ENCODE measurements at regions not wholly inside any gene's neighbourhood (a gene's known extent, or its start where the extent isn't known, plus 50 kb on each side); places are given as distances from the start of the nearest gene placed in this dataset.

GRCh38 chr17:74145756-74146155 is 57.7 kb upstream of the RPL38 start:
- Histone ChIP-seq H3K4me3 (ENCODE audit: low read length) (no peak overlapping the region), H3K27me3 (ENCODE audit: insufficient read depth, low read depth, low read length) (no peaks in the 10 kb centered on the region), H3K36me3 (ENCODE audit: insufficient read depth, low read length) (no peaks in the 10 kb centered on the region), H3F3A (ENCODE audit: insufficient read depth, low read length, poor library complexity, severe bottlenecking) (no peaks in the 10 kb centered on the region), H2AFZ (ENCODE audit: low read depth, low read length) (no peak overlapping the region), H3K27ac (ENCODE audit: low read length) (no peak overlapping the region), H3K4me2 (ENCODE audit: low read length) (no peak overlapping the region), H3K79me2 (replicated peaks; ENCODE audit: insufficient read depth, low read length) (no peaks in the 10 kb centered on the region), H3K9me3 (ENCODE audit: low read length) (peaks cover 9% of the 10 kb centered on the region), H4K20me1 (ENCODE audit: insufficient read depth) (no peaks in the 10 kb centered on the region), H3K9me2 (ENCODE audit: insufficient read depth, low read length) (no peaks in the 10 kb centered on the region), H3K9ac (ENCODE audit: low read length) (no peak overlapping the region)
- TF ChIP-seq RAD21 (conservative IDR thresholded peaks at IDR 0.05) (no peak), REST (IDR thresholded peaks at IDR 0.05; ENCODE audit: borderline replicate concordance) (no peak), POLR2AphosphoS5 (IDR thresholded peaks at IDR 0.05) (no peak), MXI1 (conservative IDR thresholded peaks at IDR 0.05; ENCODE audit: poor library complexity, severe bottlenecking) (no peak), EZH2 (IDR thresholded peaks at IDR 0.05; ENCODE audit: borderline replicate concordance, insufficient read depth, low read length, poor library complexity, severe bottlenecking) (no peak), SMC3 (conservative IDR thresholded peaks at IDR 0.05; ENCODE audit: poor library complexity) (no peak), TAF1 (IDR thresholded peaks at IDR 0.05; ENCODE audit: low read depth) (no peak), EP300 (conservative IDR thresholded peaks at IDR 0.05; ENCODE audit: poor library complexity, severe bottlenecking) (no peak), CTCF (IDR thresholded peaks at IDR 0.05; ENCODE audit: poor library complexity, severe bottlenecking) (no peak)

GRCh38 chr17:74146196-74146595 is 57.3 kb upstream of the RPL38 start:
- Histone ChIP-seq H4K20me1 (ENCODE audit: insufficient read depth) (no peaks in the 10 kb centered on the region), H3K9me2 (ENCODE audit: insufficient read depth, low read length) (no peaks in the 10 kb centered on the region), H3K27ac (ENCODE audit: low read length) (no peak overlapping the region), H3K9me3 (ENCODE audit: low read length) (peaks cover 8% of the 10 kb centered on the region), H3K9ac (ENCODE audit: low read length) (no peak overlapping the region), H3K4me3 (ENCODE audit: low read length) (no peak overlapping the region), H3K4me2 (ENCODE audit: low read length) (no peak overlapping the region), H3K79me2 (replicated peaks; ENCODE audit: insufficient read depth, low read length) (no peaks in the 10 kb centered on the region), H3F3A (ENCODE audit: insufficient read depth, low read length, poor library complexity, severe bottlenecking) (no peaks in the 10 kb centered on the region), H3K27me3 (ENCODE audit: insufficient read depth, low read depth, low read length) (no peaks in the 10 kb centered on the region), H2AFZ (ENCODE audit: low read depth, low read length) (no peak overlapping the region), H3K36me3 (ENCODE audit: insufficient read depth, low read length) (no peaks in the 10 kb centered on the region)
- no peak for TF ChIP-seq EP300 (conservative IDR thresholded peaks at IDR 0.05; ENCODE audit: poor library complexity, severe bottlenecking)
- TF ChIP-seq RAD21 (conservative IDR thresholded peaks at IDR 0.05) = no peak
- TF ChIP-seq EZH2 (IDR thresholded peaks at IDR 0.05; ENCODE audit: borderline replicate concordance, insufficient read depth, low read length, poor library complexity, severe bottlenecking) = no peak
- TF ChIP-seq TAF1 (IDR thresholded peaks at IDR 0.05; ENCODE audit: low read depth) = no peak
- no peak for TF ChIP-seq REST (IDR thresholded peaks at IDR 0.05; ENCODE audit: borderline replicate concordance)
- no peak for TF ChIP-seq CTCF (IDR thresholded peaks at IDR 0.05; ENCODE audit: poor library complexity, severe bottlenecking)
- TF ChIP-seq SMC3 (conservative IDR thresholded peaks at IDR 0.05; ENCODE audit: poor library complexity) = no peak
- no peak for TF ChIP-seq POLR2AphosphoS5 (IDR thresholded peaks at IDR 0.05)
- TF ChIP-seq MXI1 (conservative IDR thresholded peaks at IDR 0.05; ENCODE audit: poor library complexity, severe bottlenecking) = no peak

Measured in neural cell (in vitro differentiated cells).